ENCODE measurements at regions not wholly inside any gene's neighbourhood (a gene's known extent, or its start where the extent isn't known, plus 50 kb on each side); places are given as distances from the start of the nearest gene placed in this dataset.

- DNase-seq (ENCODE audit: low spot score), result no peak
These were observed 506.8 kb upstream of the SALL1 start for GRCh38 chr16:51657848-51658247.

GRCh38 chr16:51655249-51655648, 504.2 kb upstream of the SALL1 start:
- DNase-seq (ENCODE audit: low spot score), result no peak

GRCh38 chr16:51651061-51651466, 500.0 kb upstream of the SALL1 start:
- no peak for DNase-seq (ENCODE audit: low spot score)

GRCh38 chr16:51649631-51650030, 498.6 kb upstream of the SALL1 start:
- no peak for DNase-seq (ENCODE audit: low spot score)

- peak; percentile 79 for DNase-seq (ENCODE audit: low spot score)
These were observed 497.5 kb upstream of the SALL1 start for GRCh38 chr16:51648526-51648925.

- no peak for DNase-seq (ENCODE audit: low spot score)
These were observed 490.2 kb upstream of the SALL1 start for GRCh38 chr16:51641191-51641765.

- no peak for DNase-seq (ENCODE audit: low spot score)
These were observed 489.1 kb upstream of the SALL1 start for GRCh38 chr16:51640196-51640595.

GRCh38 chr16:51638339-51639135, 487.5 kb upstream of the SALL1 start:
- DNase-seq (ENCODE audit: low spot score), result peak; percentile 44

GRCh38 chr16:51637770-51638094, 486.7 kb upstream of the SALL1 start:
- DNase-seq (ENCODE audit: low spot score), result no peak

- DNase-seq (ENCODE audit: low spot score), result peak; percentile 72
These were observed 486.1 kb upstream of the SALL1 start for GRCh38 chr16:51636920-51637769.

- no peak for DNase-seq (ENCODE audit: low spot score)
These were observed 484.1 kb upstream of the SALL1 start for GRCh38 chr16:51635181-51635580.

- no peak for DNase-seq (ENCODE audit: low spot score)
These were observed 479.0 kb upstream of the SALL1 start for GRCh38 chr16:51630076-51630475.

GRCh38 chr16:51629576-51629975, 478.5 kb upstream of the SALL1 start:
- no peak for DNase-seq (ENCODE audit: low spot score)

- DNase-seq (ENCODE audit: low spot score), result peak; percentile 54
These were observed 473.2 kb upstream of the SALL1 start for GRCh38 chr16:51624080-51624775.

GRCh38 chr16:51621610-51622009, 470.5 kb upstream of the SALL1 start:
- no peak for DNase-seq (ENCODE audit: low spot score)

GRCh38 chr16:51615141-51615540, 464.1 kb upstream of the SALL1 start:
- DNase-seq (ENCODE audit: low spot score), result no peak

- no peak for DNase-seq (ENCODE audit: low spot score)
These were observed 456.2 kb upstream of the SALL1 start for GRCh38 chr16:51607201-51607651.

- no peak for DNase-seq (ENCODE audit: low spot score)
These were observed 445.2 kb upstream of the SALL1 start for GRCh38 chr16:51596247-51596646.

GRCh38 chr16:51592535-51593300, 441.6 kb upstream of the SALL1 start:
- no peak for DNase-seq (ENCODE audit: low spot score)

GRCh38 chr16:51592001-51592501, 441.0 kb upstream of the SALL1 start:
- DNase-seq (ENCODE audit: low spot score), result no peak

GRCh38 chr16:51591480-51591879, 440.4 kb upstream of the SALL1 start:
- DNase-seq (ENCODE audit: low spot score), result no peak
